ENCODE measurements at regions not wholly inside any gene's neighbourhood (a gene's known extent, or its start where the extent isn't known, plus 50 kb on each side); places are given as distances from the start of the nearest gene placed in this dataset.

GRCh38 chr1:82598337-82598736, 797.6 kb downstream of the ADGRL2 start:
- TF ChIP-seq POLR2A (IDR thresholded peaks at IDR 0.05) (no peak), CTCF (IDR thresholded peaks at IDR 0.05) (no peak), POLR2AphosphoS5 (IDR thresholded peaks at IDR 0.05) (no peak)
